Thymus (tissue), 11 donors: ENCODE measurements at regions not wholly inside any gene's neighbourhood (a gene's known extent, or its start where the extent isn't known, plus 50 kb on each side); places are given as distances from the start of the nearest gene placed in this dataset.

ENCODE experiments used
- DNase-seq, 9 donors: peaks; one replicate each; pipeline ENCODE4 v3.0.0-alpha.2; 2013; ENCODE audit warnings: low spot score in 9 of 9, low read depth in 6 of 9, missing footprints in 1 of 9
- H3K27ac ChIP-seq, 2 donors: one replicate each; pipeline ENCODE4 v1.5.1; 2013; ENCODE audit warnings: control low read depth in 1 of 2, low read depth in 1 of 2, low read length in 1 of 2, mild to moderate bottlenecking in 1 of 2, moderate library complexity in 1 of 2
- H3K27me3 ChIP-seq, 2 donors: one replicate each; pipeline ENCODE4 v1.5.1; 2013; ENCODE audit warnings: low read length in 1 of 2; ENCODE audit not compliant: control insufficient read depth in 2 of 2, insufficient read depth in 1 of 2
- H3K36me3 ChIP-seq, 2 donors: one replicate each; pipeline ENCODE4 v1.5.1; 2013; ENCODE audit warnings: low read length in 1 of 2, mild to moderate bottlenecking in 1 of 2, moderate library complexity in 1 of 2; ENCODE audit not compliant: control insufficient read depth in 2 of 2, insufficient read depth in 2 of 2
- H3K4me1 ChIP-seq, 2 donors: one replicate each; pipeline ENCODE4 v1.5.1; 2013; ENCODE audit warnings: low read length in 2 of 2; ENCODE audit not compliant: control insufficient read depth in 2 of 2, insufficient read depth in 2 of 2
- H3K4me3 ChIP-seq, 2 donors: one replicate each; pipeline ENCODE4 v1.5.1; 2013; ENCODE audit warnings: low read length in 2 of 2, control low read depth in 1 of 2, mild to moderate bottlenecking in 1 of 2
- H3K9me3 ChIP-seq, 2 donors: one replicate each; pipeline ENCODE4 v1.5.1; 2013; ENCODE audit warnings: low read length in 1 of 2, mild to moderate bottlenecking in 1 of 2; ENCODE audit not compliant: control insufficient read depth in 2 of 2, insufficient read depth in 1 of 2
- WGBS: extraction: QIAGEN DNeasy Blood & Tissue Kit; methylation state at CpG from one replicate; pipeline ENCODE4 v1.1.7; 2013; 5-methylcytosine and 5-hydroxymethylcytosine counted together
- donor health status: healthy.

GRCh38 chr5:123813937-123814624 is 302.1 kb downstream of the CSNK1G3 start:
- Histone ChIP-seq H3K36me3 (no peaks in the 10 kb centered on the region), H3K4me3 (no peak overlapping the region), H3K9me3 (no peaks in the 10 kb centered on the region), H3K4me1 (peaks cover 0 to 11% of the 10 kb centered on the region in 2 donors), H3K27me3 (no peaks in the 10 kb centered on the region), H3K27ac (peak overlapping the region; percentile 5 to 18)
- peak in 2 of 9 donors; percentile 13 to 42 for DNase-seq
- 80% methylated on average over 10 of the region's 10 CpGs for WGBS

GRCh38 chr5:123813264-123813663 is 301.3 kb downstream of the CSNK1G3 start:
- WGBS, result 50% methylated on average over 3 of the region's 3 CpGs
- no peak for DNase-seq
- Histone ChIP-seq H3K27me3 (no peaks in the 10 kb centered on the region), H3K9me3 (no peaks in the 10 kb centered on the region), H3K36me3 (no peaks in the 10 kb centered on the region), H3K4me1 (peaks cover 0 to 11% of the 10 kb centered on the region in 2 donors), H3K4me3 (no peak overlapping the region), H3K27ac (no peak overlapping the region)

DNA sequence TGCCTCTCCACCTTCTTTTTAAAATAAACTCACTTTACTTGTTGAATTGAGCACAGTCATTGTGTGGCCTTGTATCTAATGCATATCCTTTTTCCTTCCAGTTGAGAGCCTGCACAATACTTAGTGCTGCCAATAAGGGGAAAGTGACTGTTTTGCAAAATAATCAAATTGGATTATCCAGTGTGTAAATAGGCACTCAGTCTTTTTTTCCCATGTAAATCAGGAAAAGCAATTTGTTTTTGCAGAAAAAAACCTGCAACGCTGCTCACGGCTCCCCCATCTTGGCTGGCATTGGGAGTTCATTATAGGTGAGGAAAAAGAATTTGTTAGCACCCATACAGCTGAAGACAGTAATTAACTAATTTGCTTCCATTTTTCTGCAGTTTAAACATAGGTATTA is 299.9 kb downstream of the CSNK1G3 start:
- H3K36me3 ChIP-seq, result no peaks in the 10 kb centered on the region
- peaks cover 0 to 11% of the 10 kb centered on the region in 2 donors for H3K4me1 ChIP-seq
- over 99% methylated on average over 2 of the region's 2 CpGs for WGBS

GRCh38 chr5:123810746-123811340 is 298.9 kb downstream of the CSNK1G3 start:
- Histone ChIP-seq H3K9me3 (no peaks in the 10 kb centered on the region), H3K36me3 (no peaks in the 10 kb centered on the region), H3K27me3 (no peaks in the 10 kb centered on the region), H3K4me1 (peaks cover 0 to 11% of the 10 kb centered on the region in 2 donors), H3K4me3 (no peak overlapping the region), H3K27ac (no peak overlapping the region)
- WGBS, result 69% methylated on average over 8 of the region's 8 CpGs
- no peak for DNase-seq

More for the DNA sequence above, 299.9 kb downstream of the CSNK1G3 start:
- Histone ChIP-seq H3K9me3 (no peaks in the 10 kb centered on the region), H3K4me3 (no peak overlapping the region), H3K27ac (no peak overlapping the region), H3K27me3 (no peaks in the 10 kb centered on the region)
- no peak for DNase-seq

DNA sequence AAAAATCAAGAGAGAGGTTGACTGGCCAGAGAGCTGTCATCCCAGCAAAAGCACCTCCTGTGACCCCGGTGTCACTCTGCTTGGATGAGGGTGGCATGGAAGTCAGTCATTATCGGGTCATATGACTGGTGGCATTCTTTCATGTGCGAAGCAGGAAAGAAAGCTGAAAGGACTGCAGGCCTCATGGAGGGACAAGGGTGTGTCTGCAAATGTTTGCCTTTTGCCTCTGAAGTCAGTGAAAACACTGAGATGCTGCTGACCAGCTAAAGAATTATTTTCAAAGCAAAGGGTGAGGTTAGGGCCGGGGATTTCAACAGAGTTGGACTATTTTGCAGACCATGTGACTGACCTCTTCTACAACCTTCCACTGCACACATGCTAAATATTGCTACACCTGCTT is 298.3 kb downstream of the CSNK1G3 start:
- H3K9me3 ChIP-seq, result no peaks in the 10 kb centered on the region
- no peaks in the 10 kb centered on the region for H3K27me3 ChIP-seq
- no peak overlapping the region for H3K4me3 ChIP-seq
- no peak overlapping the region for H3K27ac ChIP-seq
- peaks cover 0 to 11% of the 10 kb centered on the region in 2 donors for H3K4me1 ChIP-seq
- no peak for DNase-seq
- no peaks in the 10 kb centered on the region for H3K36me3 ChIP-seq
- 87% methylated on average over 4 of the region's 4 CpGs for WGBS

- WGBS, result 67% methylated on average over 7 of the region's 7 CpGs
- H3K36me3 ChIP-seq, result no peaks in the 10 kb centered on the region
- H3K27ac ChIP-seq, result no peak overlapping the region
- no peaks in the 10 kb centered on the region for H3K27me3 ChIP-seq
- no peak overlapping the region for H3K4me3 ChIP-seq
- DNase-seq, result no peak
- H3K9me3 ChIP-seq, result no peaks in the 10 kb centered on the region
- peaks cover 0 to 11% of the 10 kb centered on the region in 2 donors for H3K4me1 ChIP-seq
These were observed 297.7 kb downstream of the CSNK1G3 start for GRCh38 chr5:123809594-123810221.

- DNase-seq, result no peak
- Histone ChIP-seq H3K4me3 (no peak overlapping the region), H3K4me1 (peaks cover 0 to 7% of the 10 kb centered on the region in 2 donors), H3K36me3 (no peaks in the 10 kb centered on the region), H3K27ac (no peak overlapping the region), H3K9me3 (no peaks in the 10 kb centered on the region), H3K27me3 (no peaks in the 10 kb centered on the region)
- WGBS, result 95% methylated on average over 9 of the region's 9 CpGs
These were observed 296.7 kb downstream of the CSNK1G3 start for GRCh38 chr5:123808461-123809380.

- no peak for DNase-seq
- Histone ChIP-seq H3K9me3 (no peaks in the 10 kb centered on the region), H3K27ac (no peak overlapping the region), H3K4me1 (peaks cover 0 to 7% of the 10 kb centered on the region in 2 donors), H3K4me3 (no peak overlapping the region), H3K27me3 (no peaks in the 10 kb centered on the region), H3K36me3 (no peaks in the 10 kb centered on the region)
- 87% methylated on average over 5 of the region's 5 CpGs for WGBS
These were observed 295.4 kb downstream of the CSNK1G3 start for GRCh38 chr5:123807177-123807945.
